Activated CD4-positive, alpha-beta T cell treated with anti-CD3 and anti-CD28 coated beads for 36 hours (primary cell): ENCODE measurements at regions not wholly inside any gene's neighbourhood (a gene's known extent, or its start where the extent isn't known, plus 50 kb on each side); places are given as distances from the start of the nearest gene placed in this dataset.

Experiments
- ATAC-seq: fragments of 200-7000 bp; cut with Tn5 transposase; one replicate; pipeline ENCODE4 v1.10.0; 2021; ENCODE audit warnings: mild to moderate bottlenecking, moderate library complexity
- CTCF ChIA-PET: fragments of 350-600 bp; sonication (Branson Sonifier 250); formaldehyde crosslinking; loops from one replicate; lab custom pipeline; 2021; ENCODE audit warnings: antibody characterized with exemption; lab: Charles Lee
- POLR2A ChIA-PET: fragments of 350-600 bp; sonication (Branson Sonifier 250); formaldehyde crosslinking; loops from one replicate; lab custom pipeline; 2021; ENCODE audit warnings: antibody characterized with exemption, inconsistent platforms; lab: Charles Lee
- DNase-seq: peaks from one replicate; pipeline ENCODE4 v3.0.0-alpha.2; 2020
- H3K27ac Mint-ChIP-seq: one replicate; pipeline ENCODE4 v1.8.0; 2021; ENCODE audit warnings: mixed read lengths
- H3K27me3 Mint-ChIP-seq: one replicate; pipeline ENCODE4 v1.8.0; 2021; ENCODE audit warnings: mixed read lengths
- H3K36me3 Mint-ChIP-seq: one replicate; pipeline ENCODE4 v1.8.0; 2021; ENCODE audit warnings: low read depth, mixed read lengths
- H3K4me1 Mint-ChIP-seq: one replicate; pipeline ENCODE4 v1.8.0; 2021; ENCODE audit warnings: mixed read lengths
- H3K4me3 Mint-ChIP-seq: one replicate; pipeline ENCODE4 v1.8.0; 2021; ENCODE audit warnings: mild to moderate bottlenecking, moderate library complexity, mixed read lengths
- H3K9me3 Mint-ChIP-seq: one replicate; pipeline ENCODE4 v1.8.0; 2021; ENCODE audit warnings: low read depth, mixed read lengths
- intact Hi-C, 2 experiments: fragments of 100-400 bp; cut with DNase I in 1 of 2; cut with micrococcal nuclease in 1 of 2; formaldehyde crosslinking; loops; one replicate each; pipeline versions ENCODE4 v1.14.2 to v1.15.1; 2022 to 2024; cut with DNase I, micrococcal nuclease

- no peaks in the 10 kb centered on the region for H3K9me3 Mint-ChIP-seq
- intact Hi-C loops: no loop called here
- H3K4me3 Mint-ChIP-seq: no peak overlapping the region
- H3K4me1 Mint-ChIP-seq: peaks cover under 1% of the 10 kb centered on the region
- peaks cover 10% of the 10 kb centered on the region for H3K27me3 Mint-ChIP-seq
- no peaks in the 10 kb centered on the region for H3K36me3 Mint-ChIP-seq
- ATAC-seq (no peak), DNase-seq (no peak)
- no peak overlapping the region for H3K27ac Mint-ChIP-seq
- POLR2A ChIA-PET: no interaction called here
- CTCF ChIA-PET: interaction anchor here (0.6 to 1.3 kb wide), 2 partner anchors 12 to 36 kb away, joined by 3 read pairs; no protein-coding TSS in a partner anchor
Measured at GRCh38 chr14:76264384-76264783, 111.6 kb upstream of the ESRRB start.

- Mint-ChIP-seq H3K27ac (no peak overlapping the region), H3K9me3 (no peaks in the 10 kb centered on the region), H3K27me3 (peaks cover 12% of the 10 kb centered on the region), H3K36me3 (no peaks in the 10 kb centered on the region), H3K4me1 (no peaks in the 10 kb centered on the region), H3K4me3 (peak overlapping the region; percentile 23)
- DNase-seq: peak; percentile 38
- peak; percentile 39 for ATAC-seq
- CTCF ChIA-PET: interaction anchor here (0.7 kb wide), 1 partner anchor 179 kb away, joined by 3 read pairs; no protein-coding TSS in a partner anchor
- intact Hi-C loops: no loop called here
- POLR2A ChIA-PET: no interaction called here
Measured at GRCh38 chr14:76267322-76268046, 108.5 kb upstream of the ESRRB start.

- Mint-ChIP-seq H3K9me3 (no peaks in the 10 kb centered on the region), H3K4me1 (no peaks in the 10 kb centered on the region), H3K27me3 (peaks cover 12% of the 10 kb centered on the region), H3K36me3 (no peaks in the 10 kb centered on the region), H3K27ac (no peak overlapping the region), H3K4me3 (no peak overlapping the region)
- no peak for DNase-seq
- ChIA-PET POLR2A (no interaction called here), CTCF (interaction anchor here (0.7 kb wide), 1 partner anchor 179 kb away, joined by 3 read pairs; no protein-coding TSS in a partner anchor)
- no peak for ATAC-seq
- intact Hi-C loops: no loop called here
Measured at GRCh38 chr14:76268047-76268431, 107.9 kb upstream of the ESRRB start.

- ChIA-PET POLR2A (no interaction called here), CTCF (interaction anchor here (1.3 kb wide), 1 partner anchor 10 kb away, joined by 3 read pairs; no protein-coding TSS in a partner anchor)
- Mint-ChIP-seq H3K27ac (no peak overlapping the region), H3K4me3 (no peak overlapping the region), H3K36me3 (no peaks in the 10 kb centered on the region), H3K27me3 (peaks cover 8% of the 10 kb centered on the region), H3K9me3 (no peaks in the 10 kb centered on the region), H3K4me1 (no peaks in the 10 kb centered on the region)
- intact Hi-C loops: no loop called here
- DNase-seq (no peak), ATAC-seq (no peak)
Measured at GRCh38 chr14:76268700-76269099, 107.2 kb upstream of the ESRRB start.

- ATAC-seq (no peak), DNase-seq (no peak)
- H3K9me3 Mint-ChIP-seq: no peaks in the 10 kb centered on the region
- no peaks in the 10 kb centered on the region for H3K4me1 Mint-ChIP-seq
- no peak overlapping the region for H3K4me3 Mint-ChIP-seq
- intact Hi-C loops: no loop called here
- ChIA-PET CTCF (no interaction called here), POLR2A (no interaction called here)
- no peaks in the 10 kb centered on the region for H3K36me3 Mint-ChIP-seq
- H3K27me3 Mint-ChIP-seq: peaks cover 7% of the 10 kb centered on the region
- no peak overlapping the region for H3K27ac Mint-ChIP-seq
Measured at GRCh38 chr14:76271041-76271755, 104.7 kb upstream of the ESRRB start.

- Mint-ChIP-seq H3K27me3 (peaks cover 3% of the 10 kb centered on the region), H3K4me1 (no peaks in the 10 kb centered on the region), H3K36me3 (no peaks in the 10 kb centered on the region), H3K4me3 (no peak overlapping the region), H3K9me3 (no peaks in the 10 kb centered on the region), H3K27ac (no peak overlapping the region)
- DNase-seq (no peak), ATAC-seq (no peak)
- intact Hi-C loops: no loop called here
- ChIA-PET CTCF (no interaction called here), POLR2A (no interaction called here)
Measured at GRCh38 chr14:76272349-76272748, 103.6 kb upstream of the ESRRB start.

- Mint-ChIP-seq H3K4me3 (no peak overlapping the region), H3K27ac (no peak overlapping the region), H3K36me3 (no peaks in the 10 kb centered on the region), H3K4me1 (no peaks in the 10 kb centered on the region), H3K27me3 (peaks cover 3% of the 10 kb centered on the region), H3K9me3 (no peaks in the 10 kb centered on the region)
- DNase-seq (no peak), ATAC-seq (no peak)
- ChIA-PET POLR2A (no interaction called here), CTCF (no interaction called here)
- intact Hi-C loops: no loop called here
Measured at GRCh38 chr14:76272774-76273173, 103.2 kb upstream of the ESRRB start.

GRCh38 chr14:76273346-76273745, 102.6 kb upstream of the ESRRB start:
- no peak for DNase-seq
- no peaks in the 10 kb centered on the region for H3K4me1 Mint-ChIP-seq
- CTCF ChIA-PET: no interaction called here
- H3K9me3 Mint-ChIP-seq: no peaks in the 10 kb centered on the region
- POLR2A ChIA-PET: no interaction called here
- H3K27me3 Mint-ChIP-seq: peaks cover 3% of the 10 kb centered on the region
- ATAC-seq: no peak
- intact Hi-C loops: no loop called here
- H3K36me3 Mint-ChIP-seq: no peaks in the 10 kb centered on the region
- H3K4me3 Mint-ChIP-seq: no peak overlapping the region
- no peak overlapping the region for H3K27ac Mint-ChIP-seq

- no peaks in the 10 kb centered on the region for H3K36me3 Mint-ChIP-seq
- no peaks in the 10 kb centered on the region for H3K4me1 Mint-ChIP-seq
- ChIA-PET POLR2A (no interaction called here), CTCF (no interaction called here)
- no peak overlapping the region for H3K4me3 Mint-ChIP-seq
- DNase-seq (no peak), ATAC-seq (no peak)
- H3K27me3 Mint-ChIP-seq: peaks cover 3% of the 10 kb centered on the region
- no peak overlapping the region for H3K27ac Mint-ChIP-seq
- intact Hi-C loops: no loop called here
- H3K9me3 Mint-ChIP-seq: no peaks in the 10 kb centered on the region
Measured at GRCh38 chr14:76274324-76274723, 101.6 kb upstream of the ESRRB start.

GRCh38 chr14:76277586-76278130, 98.3 kb upstream of the ESRRB start:
- Mint-ChIP-seq H3K4me1 (no peaks in the 10 kb centered on the region), H3K9me3 (no peaks in the 10 kb centered on the region), H3K27ac (no peak overlapping the region), H3K36me3 (no peaks in the 10 kb centered on the region), H3K27me3 (peaks cover 2% of the 10 kb centered on the region), H3K4me3 (no peak overlapping the region)
- intact Hi-C loops: no loop called here
- DNase-seq (no peak), ATAC-seq (no peak)
- CTCF ChIA-PET: no interaction called here
- POLR2A ChIA-PET: no interaction called here

GRCh38 chr14:76280221-76280620, 95.7 kb upstream of the ESRRB start:
- no peaks in the 10 kb centered on the region for H3K4me1 Mint-ChIP-seq
- no peak overlapping the region for H3K4me3 Mint-ChIP-seq
- intact Hi-C loops: no loop called here
- H3K9me3 Mint-ChIP-seq: no peaks in the 10 kb centered on the region
- ChIA-PET CTCF (no interaction called here), POLR2A (no interaction called here)
- no peak for DNase-seq
- H3K27me3 Mint-ChIP-seq: peaks cover 5% of the 10 kb centered on the region
- no peak overlapping the region for H3K27ac Mint-ChIP-seq
- no peak for ATAC-seq
- no peaks in the 10 kb centered on the region for H3K36me3 Mint-ChIP-seq

GRCh38 chr14:76282581-76282980, 93.4 kb upstream of the ESRRB start:
- ChIA-PET CTCF (no interaction called here), POLR2A (no interaction called here)
- H3K4me3 Mint-ChIP-seq: no peak overlapping the region
- H3K27ac Mint-ChIP-seq: no peak overlapping the region
- ATAC-seq (no peak), DNase-seq (no peak)
- no peaks in the 10 kb centered on the region for H3K9me3 Mint-ChIP-seq
- H3K27me3 Mint-ChIP-seq: peaks cover 5% of the 10 kb centered on the region
- H3K4me1 Mint-ChIP-seq: no peaks in the 10 kb centered on the region
- intact Hi-C loops: no loop called here
- H3K36me3 Mint-ChIP-seq: no peaks in the 10 kb centered on the region
